GM21367 (cell line): ENCODE measurements at regions not wholly inside any gene's neighbourhood (a gene's known extent, or its start where the extent isn't known, plus 50 kb on each side); places are given as distances from the start of the nearest gene placed in this dataset.
"Not testable (repeated sequence)": the region's sequence is repeated elsewhere in the genome, so short reads cannot be mapped to it uniquely, and the experiment has no call there.

Source experiments
- ATAC-seq: cut with Tn5 transposase; IDR thresholded peaks from one replicate; pipeline ENCODE4 v1.9.1; 2021; ENCODE audit not compliant: unreplicated experiment

DNA sequence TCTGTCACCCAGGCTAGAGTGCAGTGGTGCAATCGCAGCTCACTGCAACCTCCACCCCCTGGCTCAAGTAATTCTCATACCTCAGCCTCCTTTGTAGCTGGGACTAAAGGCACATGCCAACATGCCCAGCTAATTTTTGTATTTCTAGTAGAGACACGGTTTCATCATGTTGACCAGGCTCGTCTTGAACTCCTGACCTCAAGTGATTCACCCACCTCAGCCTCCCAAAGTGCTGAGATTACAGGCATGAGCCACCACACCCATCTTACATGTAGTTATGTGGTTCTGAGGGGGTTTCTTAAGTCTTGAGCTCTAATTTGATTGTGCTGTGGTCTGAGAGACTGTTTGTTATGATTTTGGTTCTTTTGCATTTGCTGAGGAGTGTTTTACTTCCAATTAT, 57.3 kb upstream of the USP15 start:
- not testable (repeated sequence) for ATAC-seq

DNA sequence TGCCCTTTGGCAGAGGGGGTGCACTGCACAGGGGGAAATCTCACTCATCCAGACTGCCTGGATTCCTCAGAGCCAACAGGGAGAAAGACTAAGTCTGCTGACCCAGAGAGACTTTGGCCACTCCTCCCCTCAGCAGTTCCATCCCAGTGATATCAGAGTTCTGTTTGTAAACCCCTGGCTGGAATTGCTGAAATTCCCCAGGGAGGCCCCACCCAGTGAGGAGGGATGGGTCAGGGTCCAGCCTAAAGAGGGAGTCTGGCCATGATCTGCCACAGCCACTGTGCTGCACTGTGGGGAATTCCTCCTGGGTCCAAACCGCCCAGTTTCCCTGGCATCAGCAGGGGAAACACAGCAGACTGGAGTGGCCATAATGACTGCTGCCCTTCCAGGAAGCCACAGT, 54.9 kb upstream of the USP15 start:
- ATAC-seq: no peak

DNA sequence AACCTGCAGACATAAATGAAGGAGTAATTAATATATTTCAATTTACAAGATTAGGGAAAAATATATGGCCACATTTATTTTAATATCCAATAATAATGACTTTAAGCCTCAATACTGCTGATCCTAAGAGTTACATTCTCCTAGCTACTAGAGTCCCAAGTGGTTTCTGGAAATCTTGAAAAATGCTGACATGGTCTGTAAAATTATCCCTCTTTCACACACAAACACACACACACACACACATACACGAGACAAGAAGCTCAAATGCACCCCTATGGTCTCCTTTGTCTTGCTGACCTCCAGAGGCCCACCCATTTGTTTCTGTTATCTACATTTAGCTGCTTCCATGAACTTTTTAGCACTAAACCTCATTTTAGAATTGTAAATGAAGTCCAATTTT, 53.0 kb upstream of the USP15 start:
- no peak for ATAC-seq
